Coronary artery (tissue), 2 donors: ENCODE measurements at regions not wholly inside any gene's neighbourhood (a gene's known extent, or its start where the extent isn't known, plus 50 kb on each side); places are given as distances from the start of the nearest gene placed in this dataset.
"Not testable (repeated sequence)": the region's sequence is repeated elsewhere in the genome, so short reads cannot be mapped to it uniquely, and the experiment has no call there.

Source experiments
- DNase-seq: peaks from one replicate; pipeline ENCODE4 v3.0.0-alpha.2; 2017; ENCODE audit warnings: low spot score
- H3K27ac ChIP-seq, 2 donors: fragments of 200-600 bp; sonication (generic); one replicate each; pipeline ENCODE4 v1.5.1; 2016 to 2019
- H3K4me3 ChIP-seq: fragments of 200-600 bp; sonication (generic); 2 replicates; pipeline ENCODE4 v1.5.1; 2016; ENCODE audit warnings: mild to moderate bottlenecking, moderate library complexity
- CTCF ChIP-seq: fragments of 200-600 bp; sonication (generic); IDR thresholded peaks from one replicate; pipeline ENCODE4 v1.5.1; 2019; ENCODE audit warnings: antibody characterized with exemption

DNA sequence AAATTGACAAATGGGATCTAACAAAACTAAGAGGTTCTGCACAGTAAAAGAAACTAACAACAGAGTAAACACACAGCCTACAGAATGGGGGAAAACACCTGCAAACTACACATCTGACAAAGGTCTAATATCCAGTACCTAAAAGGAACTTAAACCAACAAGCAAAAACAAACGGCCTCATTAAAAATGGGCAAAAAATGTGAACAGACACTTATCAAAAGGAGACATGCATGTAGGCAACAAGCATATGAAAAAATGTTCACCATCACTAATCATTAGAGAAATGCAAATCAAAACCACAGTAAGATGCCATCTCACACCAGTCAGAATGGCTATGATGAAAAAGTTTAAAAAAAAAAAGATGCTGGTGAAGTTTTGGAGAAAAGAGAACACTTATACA lies 197.4 kb downstream of the KBTBD2 start:
- DNase-seq: no peak
- Histone ChIP-seq H3K4me3 (no peak overlapping the region), H3K27ac (no peak overlapping the region)
- no peak for TF ChIP-seq CTCF

DNA sequence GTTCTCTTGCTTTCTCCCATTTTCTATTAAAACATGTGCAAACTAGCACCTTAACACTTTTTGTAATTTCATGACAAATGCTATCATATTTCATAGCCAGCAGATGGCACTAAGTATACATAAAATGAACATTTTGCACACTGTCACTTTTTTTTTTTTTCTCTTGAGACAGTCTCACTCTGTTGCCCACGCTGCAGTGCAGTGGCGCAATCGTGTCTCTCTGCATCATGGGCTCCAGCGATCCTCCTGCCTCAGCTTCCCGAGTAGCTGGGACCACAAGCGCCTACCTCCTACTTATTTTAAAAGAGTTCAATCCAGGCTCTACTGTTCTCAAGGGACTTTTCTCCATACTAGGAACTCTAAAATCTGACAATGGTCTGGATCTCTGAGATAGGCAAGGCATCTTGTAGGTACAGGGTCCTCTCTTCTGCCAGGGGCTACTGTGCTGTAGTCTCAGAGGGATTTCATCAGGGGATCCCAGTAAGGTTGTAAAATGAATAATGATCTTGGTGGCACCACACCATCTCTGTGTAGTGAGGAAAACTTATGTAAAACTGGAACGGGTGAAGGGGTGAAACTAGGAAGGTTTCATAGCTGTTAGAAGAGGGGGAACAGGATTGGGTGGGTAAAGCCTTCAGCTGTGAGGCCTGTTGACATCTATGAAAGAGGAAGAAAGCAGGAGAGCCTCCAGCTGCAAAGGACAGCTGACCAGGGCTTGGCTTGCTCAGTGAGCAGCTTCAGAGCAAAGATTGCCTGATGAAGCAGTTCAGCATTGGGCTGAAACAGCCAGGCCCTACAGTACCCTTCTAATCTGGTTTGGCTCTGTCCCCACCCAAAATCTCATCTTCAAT lies 196.9 kb downstream of the AVL9 start:
- not testable (repeated sequence) for DNase-seq, H3K4me3 ChIP-seq, H3K27ac ChIP-seq

GRCh38 chr7:32688092-32688491 lies 192.8 kb downstream of the AVL9 start:
- not testable (repeated sequence) for DNase-seq, H3K27ac ChIP-seq

GRCh38 chr7:32681174-32681518 lies 185.9 kb downstream of the AVL9 start:
- TF ChIP-seq CTCF: no peak
- H3K4me3 ChIP-seq: no peak overlapping the region
- no peak for DNase-seq
- no peak overlapping the region for H3K27ac ChIP-seq

More at GRCh38 chr7:32688092-32688491, 192.8 kb downstream of the AVL9 start:
- not testable (repeated sequence) for H3K4me3 ChIP-seq

DNA sequence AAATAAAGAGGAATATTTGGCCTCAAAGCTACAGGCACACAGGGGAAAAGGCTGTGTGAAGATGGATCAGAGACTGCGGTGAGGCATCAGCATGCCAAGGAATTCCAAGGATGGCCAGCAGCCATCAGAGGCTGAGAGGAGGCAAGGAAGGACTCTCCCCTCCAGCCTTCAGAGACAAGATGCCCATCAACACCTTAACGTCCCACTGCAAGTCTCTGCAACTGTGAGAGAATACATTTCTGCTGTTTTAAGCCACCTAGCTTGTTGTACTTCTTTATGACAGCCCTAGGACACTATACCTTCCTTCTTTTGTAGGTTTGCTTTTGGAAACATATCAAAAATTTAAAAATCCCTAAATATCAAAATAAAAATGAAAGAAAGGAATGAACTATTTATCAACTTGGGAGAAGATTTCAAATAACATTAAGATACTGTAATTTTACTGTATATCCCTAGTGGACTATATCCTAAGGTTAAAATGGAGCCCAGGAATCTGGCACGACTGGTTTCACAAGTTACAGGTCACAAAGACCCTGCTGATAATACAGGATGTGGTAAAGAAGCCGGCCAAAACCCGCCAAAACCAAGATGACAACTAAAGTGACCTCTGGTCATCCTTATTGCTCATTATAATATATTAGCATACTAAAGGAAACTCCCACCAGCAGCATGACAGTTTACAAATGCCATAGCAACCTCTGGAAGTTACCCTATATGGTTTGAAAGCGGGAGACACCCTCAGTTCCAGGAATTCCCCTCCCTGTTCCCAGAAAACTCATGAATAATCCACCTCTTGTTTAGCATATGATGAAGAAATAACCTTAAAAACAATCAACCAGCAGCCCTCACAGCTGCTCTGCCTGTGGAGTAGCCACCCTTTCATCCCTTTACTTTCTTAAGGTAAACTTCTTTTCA lies 185.2 kb downstream of the AVL9 start:
- TF ChIP-seq CTCF: no peak
- DNase-seq: no peak
- Histone ChIP-seq H3K4me3 (no peak overlapping the region), H3K27ac (no peak overlapping the region)

DNA sequence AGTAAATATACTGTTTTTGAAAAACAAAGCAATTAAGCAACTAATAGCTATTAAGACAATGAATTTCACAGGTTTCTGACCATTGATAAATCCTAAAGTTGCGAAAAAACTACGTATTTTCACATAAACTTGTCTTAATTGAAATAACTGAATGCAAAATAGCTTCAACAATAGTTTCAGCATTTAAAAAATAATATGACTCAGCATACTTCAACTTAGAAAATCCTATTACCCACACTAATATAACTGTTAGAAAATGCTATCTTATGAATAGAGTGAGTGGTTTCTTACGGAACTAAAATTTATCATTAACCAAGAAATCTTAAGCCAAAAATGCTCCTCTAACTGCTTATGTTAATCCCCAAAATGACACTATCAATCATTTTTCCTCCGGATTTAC lies 183.9 kb downstream of the AVL9 start:
- H3K27ac ChIP-seq: no peak overlapping the region
- no peak overlapping the region for H3K4me3 ChIP-seq
- no peak for TF ChIP-seq CTCF
- DNase-seq: no peak

DNA sequence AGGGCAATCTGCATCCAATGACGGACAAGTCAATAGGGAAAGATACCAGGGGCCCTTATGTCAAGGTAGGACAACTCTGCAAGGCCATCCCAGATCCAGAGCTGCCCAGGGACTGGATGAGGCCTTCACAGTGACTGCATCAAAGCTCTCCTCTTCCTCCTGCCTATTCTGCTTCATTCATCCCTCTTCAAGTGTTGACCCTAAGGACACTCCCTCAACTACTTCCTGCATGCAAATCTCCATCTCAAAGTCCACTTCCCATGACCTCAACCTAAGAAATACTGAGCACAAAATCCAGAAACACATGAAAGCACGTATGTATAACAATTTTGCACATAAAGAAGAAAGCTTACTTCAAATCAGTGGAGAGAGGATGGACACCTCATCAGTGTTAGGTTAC lies 182.3 kb downstream of the AVL9 start:
- no peak for TF ChIP-seq CTCF
- Histone ChIP-seq H3K27ac (no peak overlapping the region), H3K4me3 (no peak overlapping the region)
- DNase-seq: no peak
